Activated CD4-positive, alpha-beta memory T cell treated with anti-CD3 and anti-CD28 coated beads for 36 hours (primary cell): ENCODE measurements at regions not wholly inside any gene's neighbourhood (a gene's known extent, or its start where the extent isn't known, plus 50 kb on each side); places are given as distances from the start of the nearest gene placed in this dataset.

Experiments used
- CTCF ChIA-PET: fragments of 350-600 bp; sonication (Branson Sonifier 250); formaldehyde crosslinking; loops from one replicate; lab custom pipeline; 2021; ENCODE audit warnings: antibody characterized with exemption, inconsistent platforms; lab: Charles Lee
- POLR2A ChIA-PET: fragments of 350-600 bp; sonication (Branson Sonifier 250); formaldehyde crosslinking; loops from one replicate; lab custom pipeline; 2021; ENCODE audit warnings: antibody characterized with exemption; lab: Charles Lee
- DNase-seq: peaks from one replicate; pipeline ENCODE4 v3.0.0-alpha.2; 2020
- H3K27ac Mint-ChIP-seq: one replicate; pipeline ENCODE4 v1.8.0; 2021; ENCODE audit warnings: mixed read lengths
- H3K27me3 Mint-ChIP-seq: one replicate; pipeline ENCODE4 v1.8.0; 2021; ENCODE audit warnings: mixed read lengths
- H3K36me3 Mint-ChIP-seq: one replicate; pipeline ENCODE4 v1.8.0; 2021; ENCODE audit warnings: mixed read lengths
- H3K4me1 Mint-ChIP-seq: one replicate; pipeline ENCODE4 v1.8.0; 2021; ENCODE audit warnings: low read depth, mixed read lengths
- H3K4me3 Mint-ChIP-seq: one replicate; pipeline ENCODE4 v1.8.0; 2021; ENCODE audit warnings: mild to moderate bottlenecking, mixed read lengths
- H3K9me3 Mint-ChIP-seq: one replicate; pipeline ENCODE4 v1.8.0; 2021; ENCODE audit warnings: mixed read lengths
- intact Hi-C: fragments of 100-400 bp; cut with micrococcal nuclease; formaldehyde crosslinking; loops from one replicate; pipeline ENCODE4 v1.15.1; 2023

DNA sequence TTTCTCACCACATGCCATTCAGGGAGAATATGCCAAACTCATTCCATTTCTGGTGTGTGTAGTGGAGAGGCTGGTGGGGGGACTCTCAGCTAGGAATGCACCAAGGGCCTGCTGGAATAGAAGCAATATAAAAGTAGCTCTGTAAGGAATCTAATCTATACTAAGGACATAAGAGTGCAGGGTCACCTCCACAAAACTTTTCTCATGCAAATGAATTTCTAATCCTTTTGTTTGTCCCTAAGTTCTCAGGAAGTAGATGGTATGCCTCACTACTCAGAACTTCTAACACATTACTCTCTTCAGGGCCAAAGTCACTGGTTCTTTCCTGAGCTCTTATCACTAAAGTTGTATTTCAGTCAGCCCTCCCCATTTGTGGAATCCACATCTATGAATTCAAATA lies 427.2 kb downstream of the C6orf118 start:
- Mint-ChIP-seq H3K4me1 (no peaks in the 10 kb centered on the region), H3K9me3 (no peaks in the 10 kb centered on the region), H3K27me3 (no peaks in the 10 kb centered on the region), H3K36me3 (no peaks in the 10 kb centered on the region), H3K4me3 (no peak overlapping the region), H3K27ac (no peak overlapping the region)
- DNase-seq: no peak
- ChIA-PET POLR2A (no interaction called here), CTCF (no interaction called here)
- intact Hi-C loops: no loop called here

DNA sequence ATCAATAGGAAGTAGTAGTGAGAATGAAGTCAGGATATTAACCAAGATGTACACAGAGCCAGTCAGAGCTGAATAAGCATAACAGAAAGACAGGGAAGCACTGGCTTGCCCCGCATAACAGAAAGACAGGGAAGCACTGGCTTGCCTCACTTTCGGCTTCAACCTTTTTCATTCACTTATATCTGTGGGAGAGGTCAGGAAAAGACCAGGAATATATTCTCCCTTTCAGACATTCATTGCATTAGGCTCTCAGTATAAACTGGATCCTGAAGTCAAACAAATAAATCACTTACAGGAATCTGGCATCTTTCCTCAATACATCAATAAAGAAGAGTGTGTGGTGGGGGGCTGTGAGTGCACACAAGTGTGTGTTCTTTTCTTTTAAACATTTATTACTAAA lies 437.6 kb downstream of the C6orf118 start:
- H3K9me3 Mint-ChIP-seq: peaks cover 2% of the 10 kb centered on the region
- H3K36me3 Mint-ChIP-seq: no peaks in the 10 kb centered on the region
- no peaks in the 10 kb centered on the region for H3K27me3 Mint-ChIP-seq
- no peak overlapping the region for H3K27ac Mint-ChIP-seq
- intact Hi-C loops: no loop called here
- H3K4me1 Mint-ChIP-seq: no peaks in the 10 kb centered on the region
- ChIA-PET CTCF (interaction anchor here (0.6 kb wide), 1 partner anchor 82 kb away, joined by 3 read pairs; no protein-coding TSS in a partner anchor), POLR2A (no interaction called here)
- DNase-seq: no peak
- H3K4me3 Mint-ChIP-seq: no peak overlapping the region

DNA sequence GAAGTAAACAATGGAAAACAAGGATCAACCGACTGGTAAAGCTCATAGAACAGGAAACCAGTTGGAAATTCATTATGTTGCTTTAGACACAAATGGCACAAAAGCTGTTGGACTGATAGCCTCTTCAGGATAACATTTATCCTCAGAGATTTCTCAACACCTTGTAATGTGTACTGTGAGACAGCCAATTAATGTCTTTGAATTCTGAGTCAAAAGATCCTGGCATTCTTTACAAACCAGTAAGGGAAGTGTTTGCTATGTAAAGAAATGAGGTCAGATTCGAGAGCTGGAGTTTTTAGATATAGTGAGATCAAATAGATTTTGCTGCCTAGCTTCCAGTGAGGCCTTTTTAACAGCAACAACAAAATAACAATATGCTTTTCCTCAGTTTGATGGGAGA lies 439.2 kb downstream of the C6orf118 start:
- CTCF ChIA-PET: no interaction called here
- Mint-ChIP-seq H3K9me3 (peaks cover 2% of the 10 kb centered on the region), H3K27ac (no peak overlapping the region), H3K4me3 (no peak overlapping the region), H3K36me3 (no peaks in the 10 kb centered on the region), H3K4me1 (no peaks in the 10 kb centered on the region), H3K27me3 (no peaks in the 10 kb centered on the region)
- DNase-seq: no peak
- intact Hi-C loops: no loop called here
- POLR2A ChIA-PET: no interaction called here

DNA sequence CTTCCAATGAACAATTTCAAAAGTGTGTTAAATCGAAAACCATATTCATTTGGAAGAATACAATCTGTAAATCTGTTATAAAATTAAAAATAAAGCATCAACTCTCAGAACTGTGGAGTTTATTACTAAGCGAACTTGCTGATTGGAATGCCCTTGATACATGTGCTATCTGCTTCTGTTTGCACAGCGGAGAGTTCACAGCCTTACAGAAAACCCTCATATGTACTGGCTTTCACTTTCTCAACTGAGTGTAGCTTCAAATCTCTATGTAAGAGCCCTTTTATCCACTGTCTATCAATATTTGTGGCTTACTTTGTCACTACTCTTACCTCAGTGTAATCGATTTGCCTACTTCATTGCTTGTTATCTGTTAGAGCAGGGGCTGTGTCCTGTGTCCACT lies 447.4 kb downstream of the C6orf118 start:
- no peaks in the 10 kb centered on the region for H3K36me3 Mint-ChIP-seq
- no peak overlapping the region for H3K27ac Mint-ChIP-seq
- H3K9me3 Mint-ChIP-seq: no peaks in the 10 kb centered on the region
- no peaks in the 10 kb centered on the region for H3K27me3 Mint-ChIP-seq
- intact Hi-C loops: no loop called here
- ChIA-PET POLR2A (no interaction called here), CTCF (no interaction called here)
- no peak overlapping the region for H3K4me3 Mint-ChIP-seq
- no peaks in the 10 kb centered on the region for H3K4me1 Mint-ChIP-seq
- DNase-seq: no peak

DNA sequence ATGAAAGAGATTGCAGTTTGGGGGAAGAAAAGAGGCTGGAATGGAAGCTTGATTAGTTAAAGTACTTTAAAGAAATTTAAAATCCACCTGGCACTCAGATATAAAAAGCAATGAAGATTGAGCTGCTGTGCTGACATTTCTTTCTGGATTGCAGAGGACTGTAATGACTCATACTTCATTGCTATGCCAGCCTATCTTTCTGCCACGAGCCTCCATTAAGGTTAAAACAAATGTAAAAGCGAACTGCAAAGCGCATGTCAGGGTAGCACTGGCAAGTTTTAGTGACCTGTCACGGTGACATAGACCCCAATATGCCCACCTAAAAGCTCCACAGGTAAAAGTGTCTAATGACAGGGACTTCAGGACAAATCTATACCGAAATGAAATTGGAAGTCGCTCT lies 449.6 kb downstream of the C6orf118 start:
- POLR2A ChIA-PET: no interaction called here
- H3K36me3 Mint-ChIP-seq: no peaks in the 10 kb centered on the region

DNA sequence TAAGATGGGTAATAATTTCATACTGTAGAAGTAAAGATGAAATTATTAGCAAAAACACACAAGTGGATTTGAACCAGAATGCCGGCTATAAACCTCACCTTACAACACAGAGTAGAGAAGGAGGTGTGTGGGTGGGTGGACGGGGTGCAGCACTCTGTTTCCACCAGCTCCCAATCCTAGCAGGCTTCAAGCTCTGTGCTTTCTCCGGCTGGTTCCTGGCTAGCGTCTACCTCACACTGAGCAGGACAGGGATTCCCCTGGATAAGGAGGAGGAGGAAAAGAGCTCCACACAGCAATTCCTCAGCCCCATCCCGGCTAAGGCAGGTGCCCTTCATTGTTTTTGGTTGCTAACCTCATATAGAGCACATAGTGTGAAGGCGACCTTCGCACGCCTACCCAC lies 453.3 kb downstream of the C6orf118 start:
- ChIA-PET POLR2A (no interaction called here), CTCF (no interaction called here)
- Mint-ChIP-seq H3K27me3 (no peaks in the 10 kb centered on the region), H3K27ac (no peak overlapping the region), H3K36me3 (no peaks in the 10 kb centered on the region), H3K9me3 (no peaks in the 10 kb centered on the region), H3K4me3 (no peak overlapping the region), H3K4me1 (no peaks in the 10 kb centered on the region)
- intact Hi-C loops: no loop called here
- no peak for DNase-seq

More for the DNA sequence above, 449.6 kb downstream of the C6orf118 start:
- Mint-ChIP-seq H3K9me3 (no peaks in the 10 kb centered on the region), H3K27ac (no peak overlapping the region), H3K4me3 (no peak overlapping the region), H3K4me1 (no peaks in the 10 kb centered on the region), H3K27me3 (no peaks in the 10 kb centered on the region)
- DNase-seq: no peak
- intact Hi-C loops: no loop called here
- CTCF ChIA-PET: no interaction called here

DNA sequence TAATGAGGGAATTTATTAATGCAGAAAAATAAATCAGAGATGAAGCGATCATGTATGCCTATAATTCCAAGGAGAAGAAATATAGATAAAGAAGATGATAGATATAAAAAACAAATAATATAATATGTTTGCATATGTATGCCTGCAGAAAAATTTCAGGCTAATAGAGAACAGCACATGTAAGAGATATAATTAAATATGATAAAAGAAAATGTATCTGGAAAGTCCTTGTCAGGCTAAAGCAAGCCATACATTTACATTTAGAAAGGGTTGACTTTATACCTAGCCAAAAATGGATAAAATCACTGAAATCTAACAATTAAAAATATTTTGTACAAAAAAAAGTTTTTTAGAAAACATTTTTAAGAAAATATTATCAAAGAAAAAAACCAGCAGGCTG lies 454.1 kb downstream of the C6orf118 start:
- no peak for DNase-seq
- Mint-ChIP-seq H3K9me3 (no peaks in the 10 kb centered on the region), H3K27me3 (no peaks in the 10 kb centered on the region), H3K27ac (no peak overlapping the region), H3K36me3 (no peaks in the 10 kb centered on the region), H3K4me3 (no peak overlapping the region), H3K4me1 (no peaks in the 10 kb centered on the region)
- intact Hi-C loops: no loop called here
- ChIA-PET CTCF (no interaction called here), POLR2A (no interaction called here)

DNA sequence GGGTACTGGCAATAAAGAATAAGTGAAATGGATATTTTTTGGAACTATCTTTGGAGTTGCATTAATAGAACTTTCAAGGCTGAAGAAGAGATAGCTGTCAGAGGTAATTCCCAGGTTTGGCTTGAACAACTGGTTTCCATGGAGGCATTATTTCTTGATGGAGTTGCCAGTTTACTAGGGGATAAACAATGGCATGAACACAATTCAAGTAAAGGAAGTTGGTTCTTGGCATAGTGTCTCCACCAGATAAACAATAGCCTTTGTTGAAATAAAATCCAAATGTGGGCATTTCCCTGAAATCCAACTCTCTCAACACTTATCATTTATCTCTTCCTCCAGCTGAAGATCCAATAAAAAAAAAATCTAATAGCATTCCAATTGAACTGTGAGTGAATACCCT lies 454.9 kb downstream of the C6orf118 start:
- Mint-ChIP-seq H3K27me3 (no peaks in the 10 kb centered on the region), H3K9me3 (no peaks in the 10 kb centered on the region), H3K36me3 (no peaks in the 10 kb centered on the region), H3K27ac (no peak overlapping the region), H3K4me3 (no peak overlapping the region), H3K4me1 (no peaks in the 10 kb centered on the region)
- intact Hi-C loops: no loop called here
- ChIA-PET POLR2A (no interaction called here), CTCF (no interaction called here)
- no peak for DNase-seq

DNA sequence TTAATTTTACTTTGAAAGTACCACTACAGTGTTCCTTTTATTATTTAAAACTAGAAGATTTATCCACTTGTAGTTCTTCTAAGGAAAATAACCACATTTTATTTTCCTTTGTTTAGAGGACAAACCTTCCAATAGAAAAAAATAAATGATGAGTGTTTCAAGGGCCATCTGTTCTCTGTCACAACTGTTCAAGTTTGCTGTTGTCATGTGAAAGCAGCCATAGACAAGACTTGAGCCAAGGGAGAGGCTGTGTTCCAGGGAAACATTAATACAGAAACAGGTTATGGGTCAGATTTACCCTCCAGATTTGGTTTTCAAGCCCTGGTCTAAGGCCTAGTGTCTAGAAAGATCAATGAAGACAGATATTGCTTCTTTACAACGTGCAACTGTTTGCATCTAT lies 463.6 kb downstream of the C6orf118 start:
- ChIA-PET CTCF (no interaction called here), POLR2A (no interaction called here)
- no peak overlapping the region for H3K4me3 Mint-ChIP-seq

DNA sequence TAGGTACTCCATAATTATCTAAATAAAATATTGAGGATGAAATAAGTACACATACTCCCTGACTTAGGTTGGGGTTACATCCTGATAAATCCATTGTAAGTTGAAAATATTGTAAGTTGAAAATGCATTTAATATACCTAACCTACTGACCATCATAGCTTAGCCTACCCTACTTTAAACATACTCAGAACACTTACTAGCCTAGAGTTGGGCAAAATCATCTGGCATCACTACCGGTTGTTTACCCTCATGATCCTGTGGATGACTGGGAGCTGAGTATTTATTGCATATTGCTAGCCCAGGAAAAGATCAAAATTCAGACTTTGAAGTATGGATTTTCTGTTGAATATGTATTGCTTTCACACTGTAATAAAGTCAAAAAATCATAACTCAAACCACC lies 467.3 kb downstream of the C6orf118 start:
- POLR2A ChIA-PET: no interaction called here
- Mint-ChIP-seq H3K4me1 (no peaks in the 10 kb centered on the region), H3K27me3 (no peaks in the 10 kb centered on the region), H3K36me3 (no peaks in the 10 kb centered on the region), H3K4me3 (no peak overlapping the region), H3K27ac (no peak overlapping the region), H3K9me3 (no peaks in the 10 kb centered on the region)
- intact Hi-C loops: no loop called here
- DNase-seq: no peak
- CTCF ChIA-PET: no interaction called here

More for the DNA sequence above, 463.6 kb downstream of the C6orf118 start:
- Mint-ChIP-seq H3K36me3 (no peaks in the 10 kb centered on the region), H3K27me3 (no peaks in the 10 kb centered on the region), H3K4me1 (no peaks in the 10 kb centered on the region), H3K27ac (no peak overlapping the region), H3K9me3 (no peaks in the 10 kb centered on the region)
- intact Hi-C loops: no loop called here
- no peak for DNase-seq

DNA sequence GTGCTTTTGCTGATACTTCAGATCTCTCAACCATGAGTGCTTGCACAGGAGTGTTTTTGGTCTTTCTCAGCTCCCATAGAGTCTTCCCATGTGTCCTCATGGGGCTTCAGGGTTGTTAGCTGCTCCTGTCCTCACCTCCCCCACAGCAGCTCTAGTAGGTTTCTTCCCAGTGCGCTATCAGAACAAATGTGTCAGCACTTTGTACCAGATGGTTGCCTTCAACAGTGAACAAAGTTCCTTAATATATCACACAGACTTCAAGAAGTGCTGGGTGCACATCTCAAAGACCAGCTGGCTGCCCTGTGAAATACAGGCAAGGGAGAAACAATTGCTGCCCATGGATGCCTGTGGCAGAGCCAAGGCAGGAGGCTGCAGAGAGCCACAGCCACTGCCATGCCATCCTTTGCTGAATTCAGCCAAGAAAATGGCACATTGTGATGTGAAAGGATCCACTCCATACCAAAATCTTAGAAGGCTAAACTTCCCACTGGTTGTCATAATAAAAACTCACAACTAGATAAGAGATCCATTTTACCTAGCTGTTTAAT lies 471.3 kb downstream of the C6orf118 start:
- no peak overlapping the region for H3K4me3 Mint-ChIP-seq
- no peak for DNase-seq
- no peaks in the 10 kb centered on the region for H3K36me3 Mint-ChIP-seq
- intact Hi-C loops: no loop called here
- ChIA-PET CTCF (no interaction called here), POLR2A (no interaction called here)
- H3K9me3 Mint-ChIP-seq: no peaks in the 10 kb centered on the region
- no peaks in the 10 kb centered on the region for H3K4me1 Mint-ChIP-seq
- no peaks in the 10 kb centered on the region for H3K27me3 Mint-ChIP-seq
- no peak overlapping the region for H3K27ac Mint-ChIP-seq

DNA sequence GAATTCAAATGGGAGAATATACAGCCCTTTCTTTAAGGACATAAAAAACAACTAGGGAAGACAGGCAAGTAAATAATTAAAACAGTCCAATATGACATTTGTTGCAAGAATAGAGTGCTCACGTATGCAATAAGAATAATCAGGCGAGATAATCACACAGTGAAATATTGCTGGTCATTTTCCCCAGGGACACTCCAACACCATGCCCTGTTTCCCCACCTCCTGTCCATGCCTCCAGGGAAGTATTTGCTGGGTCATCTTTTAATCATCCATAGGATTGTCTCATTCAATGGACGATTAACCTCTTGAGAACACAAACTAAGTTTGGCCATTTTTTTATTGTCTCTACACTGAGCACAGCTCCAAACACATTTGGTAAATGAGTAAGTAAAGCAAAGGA lies 472.9 kb downstream of the C6orf118 start:
- ChIA-PET CTCF (no interaction called here), POLR2A (no interaction called here)
- no peaks in the 10 kb centered on the region for H3K9me3 Mint-ChIP-seq
- H3K36me3 Mint-ChIP-seq: no peaks in the 10 kb centered on the region
- no peaks in the 10 kb centered on the region for H3K27me3 Mint-ChIP-seq
- DNase-seq: no peak
- H3K4me3 Mint-ChIP-seq: no peak overlapping the region
- intact Hi-C loops: no loop called here
- H3K27ac Mint-ChIP-seq: no peak overlapping the region
- no peaks in the 10 kb centered on the region for H3K4me1 Mint-ChIP-seq

DNA sequence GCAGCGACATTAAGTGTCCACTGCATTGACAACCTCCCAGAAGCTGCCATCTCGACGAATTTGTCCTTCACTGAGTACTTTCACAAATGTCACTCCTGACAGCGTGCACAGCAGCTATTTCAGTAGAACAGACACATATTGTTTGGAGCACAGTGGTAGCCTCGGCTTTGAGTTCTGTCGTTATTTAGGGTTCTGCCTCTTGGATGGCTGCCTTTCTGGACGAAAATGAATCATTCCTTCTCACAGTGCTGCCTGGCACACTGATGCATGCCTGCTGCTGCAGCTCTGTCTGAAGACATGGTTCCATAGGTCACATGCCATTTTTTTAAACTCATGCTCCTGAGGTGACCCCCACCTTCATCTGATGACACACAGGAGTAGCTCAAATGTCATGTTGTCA lies 477.0 kb downstream of the C6orf118 start:
- Mint-ChIP-seq H3K4me3 (no peak overlapping the region), H3K4me1 (no peaks in the 10 kb centered on the region), H3K27me3 (no peaks in the 10 kb centered on the region), H3K9me3 (no peaks in the 10 kb centered on the region), H3K27ac (no peak overlapping the region), H3K36me3 (no peaks in the 10 kb centered on the region)
- ChIA-PET POLR2A (no interaction called here), CTCF (no interaction called here)
- intact Hi-C loops: no loop called here
- no peak for DNase-seq
